GM18508 (cell line): ENCODE measurements at regions not wholly inside any gene's neighbourhood (a gene's known extent, or its start where the extent isn't known, plus 50 kb on each side); places are given as distances from the start of the nearest gene placed in this dataset.
"Not testable (repeated sequence)": the region's sequence is repeated elsewhere in the genome, so short reads cannot be mapped to it uniquely, and the experiment has no call there.

ENCODE experiments used
- ATAC-seq: cut with Tn5 transposase; IDR thresholded peaks from one replicate; pipeline ENCODE4 v1.9.1; 2021; ENCODE audit warnings: moderate number of reproducible peaks; ENCODE audit not compliant: insufficient read depth, unreplicated experiment

GRCh38 chr10:61195211-61195610 is 251.2 kb upstream of the RHOBTB1 start:
- ATAC-seq, result no peak

DNA sequence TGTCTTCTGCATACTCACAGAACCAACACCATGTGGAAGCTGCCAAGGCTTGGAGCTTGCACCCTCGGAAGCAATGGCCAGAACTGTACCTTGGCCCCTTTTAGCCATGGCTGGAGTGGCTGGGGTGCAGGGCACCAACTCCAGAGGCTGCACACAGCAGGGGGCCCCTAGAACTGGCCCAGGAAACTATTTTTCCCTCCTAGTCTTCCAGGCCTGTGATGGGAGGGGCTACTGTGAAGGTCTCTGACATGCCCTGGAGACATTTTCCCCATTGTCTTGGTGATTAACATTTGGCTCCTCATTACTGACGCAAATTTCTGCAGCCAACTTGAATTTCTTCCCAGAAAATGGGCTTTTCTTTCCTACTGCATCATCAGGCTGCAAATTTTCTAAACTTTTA is 248.6 kb upstream of the RHOBTB1 start:
- ATAC-seq, result not testable (repeated sequence)

GRCh38 chr10:61192042-61192441 is 248.1 kb upstream of the RHOBTB1 start:
- no peak for ATAC-seq

- ATAC-seq, result no peak
Observed at GRCh38 chr10:61189912-61190311, 245.9 kb upstream of the RHOBTB1 start.

GRCh38 chr10:61188691-61189090 is 244.7 kb upstream of the RHOBTB1 start:
- ATAC-seq, result no peak

- ATAC-seq, result no peak
Observed at GRCh38 chr10:61188101-61188500, 244.1 kb upstream of the RHOBTB1 start.

DNA sequence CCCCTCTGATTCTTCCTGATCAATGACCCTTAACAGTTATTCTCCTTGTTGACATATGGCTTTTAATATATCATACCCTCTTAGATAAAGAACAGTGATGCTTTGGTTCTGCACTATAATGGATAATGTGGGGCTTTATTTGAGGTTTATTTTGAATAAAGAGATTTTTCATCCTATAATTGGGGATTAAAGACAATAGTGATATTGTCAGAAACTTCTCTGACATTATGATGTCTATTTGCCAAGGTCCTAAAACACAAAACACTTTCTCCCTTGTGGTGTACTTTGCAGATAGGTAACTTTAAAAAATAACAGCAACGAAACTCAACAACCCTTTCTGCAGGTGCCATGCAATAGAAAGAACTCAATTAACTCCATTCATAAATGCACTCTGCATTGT is 243.6 kb upstream of the RHOBTB1 start:
- ATAC-seq, result no peak

DNA sequence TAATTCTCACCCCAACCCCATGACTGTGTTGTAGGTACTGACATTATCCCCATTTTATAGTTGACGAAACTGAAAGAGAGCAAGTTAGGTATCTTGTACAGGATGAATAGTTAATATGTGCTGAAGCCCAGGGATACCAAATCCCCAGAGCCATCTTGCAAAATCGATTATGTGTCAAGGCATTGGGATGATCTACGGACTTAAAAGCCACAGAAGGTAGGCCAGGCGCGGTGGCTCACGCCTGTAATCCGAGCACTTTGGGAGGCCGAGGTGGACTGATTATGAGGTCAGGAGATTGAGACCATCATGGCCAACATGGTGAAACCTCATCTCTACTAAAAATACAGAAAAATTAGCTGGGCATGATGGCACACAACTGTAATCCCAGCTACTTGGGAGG is 242.4 kb upstream of the RHOBTB1 start:
- ATAC-seq, result no peak

DNA sequence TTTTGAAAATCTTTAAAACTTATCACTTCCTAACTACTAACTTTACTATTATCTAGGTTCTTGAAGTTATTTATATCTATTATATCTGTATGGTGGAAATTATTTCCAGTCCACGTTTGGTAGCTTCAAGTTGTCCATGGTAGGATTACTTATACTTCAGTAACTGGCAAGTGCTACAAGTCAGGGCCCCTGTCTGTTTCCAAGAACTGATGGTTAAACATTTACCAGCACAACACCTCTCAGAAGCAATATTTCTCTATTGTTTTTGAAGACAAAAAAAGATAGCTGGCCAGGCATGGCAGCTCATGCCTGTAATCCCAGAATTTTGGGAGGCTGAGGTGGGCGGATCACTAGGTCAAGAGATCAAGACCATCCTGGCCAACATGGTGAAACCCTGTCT is 240.4 kb upstream of the RHOBTB1 start:
- no peak for ATAC-seq

DNA sequence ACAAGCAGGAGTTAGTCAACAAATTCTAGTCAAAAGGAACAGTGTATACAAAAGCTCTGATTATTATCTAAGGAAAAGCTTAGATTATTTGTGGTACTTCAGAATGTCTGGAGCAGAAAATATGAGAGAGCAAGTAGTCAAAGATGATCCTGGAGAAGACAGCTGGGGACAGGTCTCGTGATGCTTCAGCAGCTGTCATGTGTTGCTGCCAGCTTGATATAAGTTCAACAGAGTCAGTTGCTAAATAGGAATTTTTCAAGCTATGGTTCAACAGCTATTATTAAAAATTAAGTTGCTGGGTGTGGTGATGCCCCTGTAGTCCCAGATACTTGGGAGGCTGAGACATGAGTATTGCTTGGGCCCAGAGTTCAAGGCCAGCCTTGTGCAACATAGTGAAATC is 240.0 kb upstream of the RHOBTB1 start:
- ATAC-seq, result no peak

- ATAC-seq, result no peak
Observed at GRCh38 chr10:61181832-61182231, 237.8 kb upstream of the RHOBTB1 start.

DNA sequence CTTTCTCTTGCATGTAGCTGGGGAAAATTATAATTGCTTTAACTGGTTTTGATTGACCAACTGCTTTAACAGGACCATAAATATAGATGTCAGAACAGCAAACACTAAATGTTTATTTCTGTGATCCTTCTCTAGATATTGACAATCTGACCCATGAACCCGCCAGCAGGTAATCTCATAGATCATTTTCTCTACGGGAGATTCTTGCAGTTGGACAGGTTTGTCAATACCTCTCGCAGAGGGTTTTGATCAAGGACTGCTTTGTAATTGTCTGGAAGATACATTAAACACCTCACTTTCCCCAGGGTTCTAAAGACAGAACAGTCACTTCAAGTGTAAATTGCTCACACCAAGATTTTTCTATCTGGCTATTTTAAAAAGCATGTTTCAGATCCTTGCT is 235.8 kb upstream of the RHOBTB1 start:
- ATAC-seq, result no peak

GRCh38 chr10:61176424-61176823 is 232.4 kb upstream of the RHOBTB1 start:
- ATAC-seq, result no peak

- ATAC-seq, result no peak
Observed at GRCh38 chr10:61175316-61175715, 231.3 kb upstream of the RHOBTB1 start.

- ATAC-seq, result no peak
Observed at GRCh38 chr10:61173450-61173849, 229.5 kb upstream of the RHOBTB1 start.

DNA sequence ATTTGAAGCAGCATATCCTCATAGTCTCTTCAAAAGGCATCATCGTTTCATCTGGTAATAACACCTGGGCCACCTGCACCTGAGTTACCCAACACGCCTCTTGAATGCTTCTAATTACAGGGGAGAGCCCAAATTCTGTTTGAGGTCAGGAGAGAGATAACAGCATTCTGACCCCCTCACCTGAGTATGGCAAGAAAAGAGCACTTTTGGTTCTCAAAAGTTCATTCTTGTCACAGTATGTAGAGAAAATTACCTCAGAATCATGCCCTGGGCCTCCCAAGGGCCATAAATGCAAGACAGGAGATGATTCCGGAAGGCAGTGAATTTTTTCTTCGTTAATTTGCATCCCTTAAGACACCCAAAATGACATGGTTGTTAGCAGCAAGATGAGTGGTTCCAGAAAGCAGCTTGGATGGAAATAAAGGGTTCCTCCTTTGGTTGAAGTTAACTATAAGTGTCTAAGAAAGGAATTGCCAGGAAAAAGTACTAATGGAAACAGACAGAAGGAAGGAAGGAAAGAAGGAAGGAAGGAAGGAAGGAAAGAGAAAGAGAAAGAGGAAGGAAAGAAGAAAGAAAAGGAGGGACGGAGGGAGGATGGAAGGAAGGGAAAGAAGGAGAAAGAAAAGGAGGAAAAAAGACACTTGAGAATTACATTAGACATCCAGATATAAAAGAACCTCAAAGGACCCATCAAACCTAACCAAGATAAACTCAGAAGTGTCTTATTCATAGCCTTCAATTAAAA is 228.4 kb upstream of the RHOBTB1 start:
- no peak for ATAC-seq

DNA sequence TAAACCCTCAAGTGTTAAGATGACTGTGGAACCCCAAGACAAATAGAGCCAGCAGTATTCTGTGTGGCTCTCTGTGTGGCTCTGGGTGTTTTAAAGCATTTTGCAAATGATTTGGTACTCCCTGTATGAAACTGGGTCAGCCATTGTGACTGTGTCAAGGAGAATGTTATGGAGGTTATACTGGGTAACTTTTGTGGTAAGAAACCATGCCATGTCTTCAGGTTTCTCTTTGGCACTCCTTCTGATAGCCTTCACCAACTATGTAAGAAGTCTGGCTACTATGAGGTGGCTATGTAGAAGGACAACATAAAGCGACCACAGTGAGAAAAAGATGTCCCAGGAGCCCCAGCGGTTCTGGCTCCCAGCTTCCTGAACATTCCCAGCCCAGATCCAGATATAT is 226.6 kb upstream of the RHOBTB1 start:
- ATAC-seq, result no peak

GRCh38 chr10:61169294-61169693 is 225.3 kb upstream of the RHOBTB1 start:
- no peak for ATAC-seq

GRCh38 chr10:61166489-61166888 is 222.5 kb upstream of the RHOBTB1 start:
- ATAC-seq, result no peak

- ATAC-seq, result no peak
Observed at GRCh38 chr10:61166065-61166464, 222.1 kb upstream of the RHOBTB1 start.

DNA sequence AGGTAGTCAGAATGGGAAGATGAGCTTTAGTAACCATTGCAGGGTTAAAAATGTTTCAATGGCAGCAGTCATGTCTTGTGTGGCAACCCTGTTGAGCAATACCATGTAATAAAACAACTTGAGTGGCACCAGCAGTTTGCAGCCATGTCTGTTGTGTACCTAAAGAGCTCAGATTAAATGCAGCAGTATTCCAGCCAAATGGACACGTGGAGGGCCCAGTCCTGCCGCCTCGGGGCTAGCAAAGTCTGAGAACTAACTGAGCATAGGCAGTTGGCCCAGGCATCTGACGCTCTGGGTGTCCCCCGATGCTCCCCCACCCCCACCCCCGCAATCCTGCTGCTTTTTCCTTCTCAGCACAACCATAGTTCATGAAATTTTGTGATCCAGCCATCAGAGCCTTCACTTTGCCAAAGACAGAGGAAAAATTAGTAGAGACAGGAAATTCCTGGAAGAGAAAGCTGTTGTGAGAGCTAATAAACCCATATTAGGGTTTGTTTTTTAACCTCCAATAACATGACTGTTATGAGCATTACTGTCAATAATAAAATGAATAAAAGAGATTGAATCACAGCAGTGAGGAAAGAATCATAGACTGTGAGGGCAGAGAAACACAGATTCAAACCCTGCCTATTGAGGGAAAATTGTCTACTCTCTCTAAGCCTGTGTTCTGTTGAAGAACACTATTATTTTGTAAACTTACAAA is 220.6 kb upstream of the RHOBTB1 start:
- no peak for ATAC-seq

GRCh38 chr10:61163403-61163802 is 219.4 kb upstream of the RHOBTB1 start:
- no peak for ATAC-seq
